CD4-positive, alpha-beta T cell treated with Interleukin-4 for 4 hours (primary cell): ENCODE measurements at regions not wholly inside any gene's neighbourhood (a gene's known extent, or its start where the extent isn't known, plus 50 kb on each side); places are given as distances from the start of the nearest gene placed in this dataset.

Experiments
- DNase-seq: peaks from one replicate; pipeline ENCODE4 v3.0.0-alpha.2; 2020

DNA sequence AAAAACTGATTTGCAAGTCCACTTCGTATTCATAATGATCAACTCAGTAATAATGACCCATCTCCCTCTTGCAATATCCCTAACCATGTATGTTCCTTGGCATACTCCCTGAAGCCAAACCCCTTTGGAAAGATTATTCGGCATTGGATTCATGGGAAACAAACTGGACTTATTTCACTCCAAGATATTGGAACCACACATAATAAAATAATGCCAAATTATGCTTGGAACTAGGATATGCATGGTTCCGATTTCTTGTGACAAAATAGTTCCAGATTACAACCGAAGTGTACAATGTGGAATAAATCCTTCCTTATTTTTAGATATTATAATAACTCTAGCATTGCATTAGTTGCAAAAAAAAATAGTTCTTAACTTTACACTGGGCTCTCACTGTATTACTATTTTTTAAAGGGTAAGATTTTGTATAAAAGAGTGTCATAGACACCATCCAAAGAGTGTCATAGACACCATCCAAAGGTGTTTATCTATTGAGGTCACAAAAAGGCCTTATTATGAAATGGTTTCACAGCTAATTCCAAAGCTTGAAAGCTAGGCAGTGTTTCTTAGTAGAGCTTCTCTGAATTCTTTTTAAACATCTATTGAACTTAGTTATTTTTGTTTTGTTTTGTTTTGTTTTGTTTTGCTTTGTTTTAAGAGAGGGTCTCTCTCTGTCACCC, 410.9 kb upstream of the JARID2 start:
- DNase-seq, result no peak

DNA sequence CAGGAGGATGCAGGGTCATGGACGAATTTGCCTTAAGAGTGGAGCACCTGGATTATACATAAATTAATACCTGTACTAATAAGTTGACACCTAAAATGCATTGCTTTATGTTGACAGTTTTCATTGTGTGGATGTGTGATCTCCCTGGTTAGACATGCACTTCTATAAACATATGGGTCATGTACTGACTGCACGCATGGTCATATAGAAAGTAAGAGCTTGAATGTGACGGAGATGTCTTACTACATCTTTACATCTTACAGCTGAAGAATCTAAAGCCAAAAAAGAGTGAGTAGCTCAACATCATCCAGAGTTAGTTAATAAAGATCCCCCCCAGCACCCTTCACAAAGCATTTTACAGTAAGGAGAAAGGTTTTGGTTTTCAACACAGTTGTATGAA, 408.4 kb upstream of the JARID2 start:
- DNase-seq, result no peak

DNA sequence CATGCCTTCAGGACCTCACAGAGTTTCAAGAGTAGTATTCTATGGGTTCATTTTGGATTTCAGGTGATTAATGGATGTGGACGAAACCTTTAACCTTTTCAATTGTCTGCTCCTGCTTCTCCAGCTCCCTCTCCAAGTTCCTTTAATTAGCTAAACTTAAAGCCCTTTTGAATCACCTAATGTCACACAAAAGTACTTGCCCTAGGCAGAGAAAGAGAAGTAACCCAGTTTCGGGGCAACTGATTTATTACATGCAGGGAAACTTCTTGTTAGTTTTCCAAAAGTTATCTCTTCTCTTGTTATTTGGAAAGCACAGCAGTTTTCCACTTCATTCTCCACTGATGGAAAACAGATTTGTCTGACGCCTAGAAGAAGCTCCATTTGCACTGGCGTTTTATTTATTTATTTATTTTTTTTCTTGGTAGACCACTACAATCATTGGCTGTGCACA, 407.7 kb upstream of the JARID2 start:
- no peak for DNase-seq

DNA sequence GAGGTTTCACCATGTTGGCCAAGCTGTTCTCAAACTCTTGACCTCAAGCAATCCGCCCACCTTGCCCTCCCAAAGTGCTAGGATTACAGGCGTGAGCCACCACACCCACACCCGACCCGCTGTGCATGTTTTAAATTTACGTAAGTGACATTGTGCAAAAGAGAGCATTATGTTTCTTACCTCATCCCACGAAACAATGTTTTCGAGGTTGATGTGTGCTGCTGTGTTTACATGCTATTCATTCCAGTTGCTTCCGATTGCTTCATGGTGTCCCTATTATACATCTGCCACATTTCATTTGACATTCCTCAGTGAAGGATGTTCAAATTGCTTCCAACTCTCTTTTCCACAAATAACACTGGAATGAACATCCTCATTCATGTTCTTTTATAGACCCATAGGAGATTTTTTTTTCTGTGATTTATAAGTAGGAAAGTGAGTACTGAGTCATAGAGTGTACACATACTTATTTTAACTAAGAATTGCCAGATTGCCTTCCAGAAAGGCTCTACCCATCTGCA, 403.9 kb upstream of the JARID2 start:
- no peak for DNase-seq

DNA sequence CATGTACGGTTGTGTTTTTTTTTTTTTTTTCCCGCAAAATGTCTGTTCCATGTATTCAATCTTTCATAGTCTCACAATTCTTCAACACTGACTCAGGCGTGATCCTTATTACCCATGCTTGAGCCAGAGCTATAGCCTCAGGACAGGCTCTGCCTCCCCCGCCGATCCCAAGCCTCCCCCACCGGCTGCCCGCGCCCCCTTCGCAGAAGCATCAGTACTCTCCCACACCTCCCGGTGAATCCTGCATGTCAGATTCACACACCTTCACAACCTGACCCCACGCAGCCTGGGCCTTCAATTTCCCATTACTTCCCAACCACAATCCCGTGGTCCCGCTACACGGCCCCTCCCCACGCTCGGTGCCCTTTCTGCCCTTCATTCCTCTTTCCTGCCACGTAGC, 401.5 kb upstream of the JARID2 start:
- DNase-seq, result no peak

DNA sequence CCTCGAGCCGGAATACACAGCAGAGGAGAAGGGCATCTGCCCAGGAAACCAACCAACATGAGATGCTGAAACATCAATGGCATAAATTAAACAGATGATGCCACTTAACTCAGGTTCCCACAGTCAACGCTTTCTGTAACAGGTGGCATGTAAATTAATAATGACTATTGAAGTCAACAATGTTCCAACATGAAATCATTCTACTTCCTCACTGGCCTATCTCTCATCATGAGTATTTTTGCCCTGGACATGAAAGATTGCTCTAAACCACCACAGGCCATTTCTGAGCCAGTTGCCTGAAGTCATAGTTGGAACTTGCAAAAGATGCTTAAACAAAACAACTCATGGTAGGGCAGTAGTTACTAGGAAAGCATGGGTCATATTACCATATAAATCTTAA, 397.9 kb upstream of the JARID2 start:
- DNase-seq, result no peak

DNA sequence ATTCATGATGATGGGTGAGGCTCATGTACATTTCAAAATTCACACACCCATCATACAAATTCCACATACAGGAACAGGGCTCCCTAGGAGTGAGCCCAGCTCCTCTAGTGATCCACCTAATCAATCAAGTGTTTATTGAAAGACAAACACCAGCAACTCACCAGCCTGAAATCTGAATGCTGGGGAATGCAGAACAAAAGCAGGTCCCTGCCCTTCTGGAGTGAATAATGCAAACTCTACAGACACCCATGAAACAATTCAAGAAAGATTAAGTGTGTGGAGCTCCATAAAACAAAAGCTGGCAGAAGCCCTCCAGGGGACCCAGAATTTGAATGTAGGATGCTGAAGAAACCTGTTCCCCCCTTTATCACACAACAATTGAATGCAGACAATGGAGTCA, 396.7 kb upstream of the JARID2 start:
- no peak for DNase-seq

DNA sequence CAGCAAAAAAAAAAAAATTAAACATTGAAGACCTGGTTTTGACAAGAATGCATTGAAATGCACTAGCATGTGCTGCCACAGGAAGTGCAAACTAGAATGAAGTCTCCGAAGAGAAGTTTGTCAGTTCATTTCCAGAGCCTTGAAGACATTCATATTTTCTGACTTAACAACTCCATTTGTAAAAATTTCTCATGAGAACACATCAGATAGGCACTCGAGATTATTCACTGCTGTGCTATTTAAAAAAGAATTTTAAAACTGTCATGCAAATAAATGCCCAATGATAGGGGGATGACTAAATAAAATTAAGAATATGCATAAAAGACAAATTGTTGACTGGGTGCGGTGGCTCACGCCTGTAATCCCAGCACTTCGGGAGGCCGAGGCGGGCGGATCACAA, 394.6 kb upstream of the JARID2 start:
- no peak for DNase-seq

DNA sequence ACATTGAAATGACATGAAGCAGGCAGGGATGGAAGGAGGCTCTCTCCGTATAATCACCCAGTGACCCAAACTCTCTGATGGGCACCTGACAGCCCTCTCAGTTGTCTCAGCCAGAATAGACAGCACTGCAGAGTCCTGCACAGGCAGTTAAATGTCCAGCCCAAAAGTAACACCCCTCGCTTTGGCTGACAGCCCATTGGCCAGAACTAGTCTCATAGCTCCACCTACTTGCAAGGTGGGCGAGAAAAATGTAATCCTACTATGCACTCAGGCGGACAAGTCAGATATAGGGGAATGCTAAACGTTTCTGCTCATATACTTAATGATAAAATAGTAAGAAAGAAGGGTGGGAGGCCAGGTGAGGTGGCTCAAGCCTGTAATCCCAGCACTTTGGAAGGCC, 393.5 kb upstream of the JARID2 start:
- DNase-seq, result no peak

DNA sequence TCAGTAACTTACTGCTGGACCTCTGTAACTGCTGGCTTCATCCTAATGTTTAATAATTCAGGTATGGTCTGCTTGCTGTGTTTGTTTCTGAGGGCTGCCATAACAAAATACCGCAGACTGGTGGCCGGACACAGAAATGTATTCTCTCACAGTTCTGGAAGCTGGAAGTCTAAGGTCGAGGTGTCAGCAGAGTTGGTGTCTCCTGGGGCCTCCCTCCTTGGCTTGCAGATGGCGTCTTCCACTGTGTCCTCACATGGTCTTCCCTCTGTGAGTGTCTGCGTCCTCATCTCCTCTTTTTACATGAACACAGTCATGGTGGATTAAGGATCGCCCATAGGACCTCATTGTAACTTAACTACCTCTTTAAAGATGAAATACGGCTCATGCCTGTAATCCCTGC, 389.7 kb upstream of the JARID2 start:
- no peak for DNase-seq

DNA sequence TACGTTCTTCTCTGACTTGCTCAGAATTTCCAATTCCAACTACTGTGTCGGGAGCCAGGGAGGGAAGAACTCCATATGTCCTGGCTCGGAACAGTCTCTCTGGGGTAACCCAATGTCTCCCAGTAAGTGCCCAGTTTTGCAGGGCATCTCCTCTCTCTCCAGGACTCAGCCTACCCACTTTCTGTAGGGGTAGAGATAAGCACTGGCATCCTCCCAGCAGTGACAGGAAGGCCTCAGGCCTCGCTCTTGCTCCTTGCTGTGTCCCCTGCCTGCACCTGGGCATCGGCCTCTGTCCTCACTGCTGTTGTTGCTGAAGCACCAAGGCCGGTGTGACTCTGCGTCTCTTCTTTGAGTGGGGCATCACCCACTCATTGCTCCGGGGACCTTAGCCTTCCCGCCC, 388.9 kb upstream of the JARID2 start:
- no peak for DNase-seq

DNA sequence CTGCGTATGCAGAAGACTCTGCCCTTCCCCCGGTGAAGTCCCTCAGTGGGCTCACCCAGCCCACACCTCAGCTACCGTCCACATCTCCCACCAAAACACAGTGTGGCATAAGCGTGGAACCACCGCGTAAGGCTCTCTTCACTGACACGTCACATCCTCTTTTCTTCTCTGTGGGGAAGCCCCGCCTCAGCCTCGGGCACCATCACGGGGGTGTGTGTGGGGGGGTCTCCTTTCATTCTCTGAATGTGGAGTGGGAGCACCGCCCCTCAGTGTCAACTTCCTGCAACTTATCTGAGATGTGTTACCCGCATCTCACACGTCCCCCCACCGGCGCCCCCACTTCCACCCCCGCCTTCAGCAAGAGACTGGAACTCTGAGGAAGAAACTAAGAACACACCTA, 388.4 kb upstream of the JARID2 start:
- DNase-seq, result peak; percentile 71

DNA sequence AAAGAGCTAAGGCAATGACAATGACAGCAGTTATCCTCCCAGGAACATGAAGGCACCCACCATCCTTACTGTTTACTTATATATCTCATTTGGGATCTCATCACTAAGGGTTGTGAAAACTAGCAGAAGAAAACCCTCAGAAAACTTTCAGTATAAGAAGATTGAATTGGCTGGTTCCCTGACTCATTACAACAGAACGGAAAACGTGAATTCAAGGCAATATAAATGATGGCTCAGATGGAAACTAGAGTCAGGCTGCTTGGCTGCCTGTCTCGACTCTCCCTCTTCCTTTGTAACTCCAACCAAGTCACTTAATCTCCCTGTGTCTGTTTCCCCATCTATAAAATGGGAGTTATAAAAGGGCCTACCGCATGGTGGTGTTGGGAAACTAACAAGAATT, 387.1 kb upstream of the JARID2 start:
- no peak for DNase-seq

DNA sequence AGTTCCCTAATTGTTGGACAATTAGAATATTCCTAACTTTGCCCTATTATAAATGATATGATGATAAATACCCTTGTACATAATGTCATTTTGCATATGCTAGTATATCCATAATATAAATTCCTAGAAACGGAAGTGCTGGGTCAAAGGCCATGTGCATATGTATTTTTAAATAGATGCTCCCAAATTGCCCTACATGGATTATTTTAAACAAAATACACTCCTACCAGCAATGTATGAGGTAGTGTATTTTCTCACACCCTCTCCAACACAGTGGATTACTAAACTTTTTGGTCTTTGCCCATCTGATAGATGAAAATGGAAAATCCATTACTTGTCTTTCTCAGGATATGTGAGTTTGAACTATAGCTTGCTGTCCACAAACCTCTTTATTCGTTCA, 385.1 kb upstream of the JARID2 start:
- no peak for DNase-seq

DNA sequence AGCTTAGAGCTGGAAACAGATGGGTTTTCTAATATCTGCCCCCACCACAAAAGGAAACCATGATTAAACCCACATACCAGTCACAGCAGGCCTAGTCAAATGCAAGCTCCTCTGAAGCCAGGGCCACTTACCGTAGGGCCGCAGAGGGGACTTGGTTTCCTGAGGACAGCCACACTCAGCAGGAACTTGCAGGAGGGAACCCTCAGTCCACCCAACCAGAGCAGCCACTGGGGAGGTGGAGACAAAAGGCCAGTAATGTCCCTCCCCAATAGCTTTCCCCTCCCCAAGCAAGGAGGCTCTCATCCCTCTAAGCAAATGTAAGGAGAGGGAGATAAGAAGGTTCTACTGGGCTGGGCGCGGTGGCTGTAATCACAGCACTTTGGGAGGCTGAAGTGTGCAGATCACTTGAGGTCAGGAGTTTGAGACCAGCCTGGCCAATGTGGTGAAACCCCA, 384.4 kb upstream of the JARID2 start:
- no peak for DNase-seq

DNA sequence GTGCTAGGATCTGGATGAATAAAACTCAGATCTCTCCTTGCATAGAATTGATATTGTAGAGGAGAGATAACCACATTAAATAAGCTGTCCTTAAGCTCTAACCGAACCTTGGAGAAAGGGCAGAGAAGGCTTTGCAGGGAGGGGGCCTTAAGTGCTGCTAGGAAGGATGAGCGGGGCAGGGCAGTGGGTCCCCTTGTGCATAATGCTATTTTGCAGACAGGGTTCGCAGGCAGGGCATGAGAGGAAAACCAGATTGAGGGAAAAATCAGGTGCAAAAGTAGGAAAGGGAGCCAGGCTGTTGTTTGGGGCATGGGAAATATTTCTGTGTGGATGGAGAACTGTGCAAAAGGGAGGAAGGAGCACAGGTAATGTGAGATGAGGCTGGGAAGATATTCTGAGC, 383.0 kb upstream of the JARID2 start:
- DNase-seq, result no peak

DNA sequence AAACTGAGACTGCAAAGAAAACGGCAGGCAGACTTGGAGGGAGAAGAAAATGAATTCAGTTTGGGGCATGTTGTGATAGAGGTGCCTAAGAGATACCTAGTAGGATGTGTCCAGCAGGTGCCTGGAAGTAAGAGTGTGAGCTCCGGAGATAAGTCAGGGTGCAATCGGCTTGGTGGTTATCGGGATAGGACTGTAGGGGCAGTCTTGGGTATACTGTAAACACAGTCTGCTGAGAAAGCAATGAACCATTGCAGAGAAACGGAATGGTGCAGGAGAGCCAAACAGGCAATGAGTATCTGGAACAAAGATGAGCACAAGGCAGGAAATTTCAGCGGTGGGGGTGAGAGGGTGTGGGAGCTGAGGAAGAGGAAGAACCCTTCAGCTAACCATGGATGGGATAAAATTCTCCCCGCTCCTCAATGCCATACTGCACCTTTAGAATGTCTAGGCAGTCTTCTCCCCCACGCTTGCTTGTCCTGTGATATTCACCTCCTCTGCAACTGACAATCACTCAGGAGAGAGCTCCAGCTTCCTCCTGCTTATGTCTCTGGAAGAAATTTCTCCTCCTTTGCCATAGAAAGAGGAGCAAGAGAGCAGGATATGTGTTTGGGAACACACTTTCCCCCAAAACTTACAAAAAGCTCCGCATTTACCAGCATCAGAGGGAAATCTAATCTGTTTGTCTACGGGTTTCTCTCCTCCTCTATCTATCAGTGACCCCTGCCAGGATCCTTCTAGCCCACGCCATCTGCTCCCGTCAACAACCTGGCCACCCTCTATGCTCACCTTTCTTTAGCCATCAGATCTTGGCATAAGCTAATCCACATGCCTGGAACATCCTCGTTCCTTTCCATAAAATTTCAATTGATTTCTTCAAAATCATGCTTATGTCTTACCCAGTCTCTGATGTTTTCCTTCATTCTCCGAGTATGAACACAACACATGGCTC, 381.7 kb upstream of the JARID2 start:
- DNase-seq, result no peak

DNA sequence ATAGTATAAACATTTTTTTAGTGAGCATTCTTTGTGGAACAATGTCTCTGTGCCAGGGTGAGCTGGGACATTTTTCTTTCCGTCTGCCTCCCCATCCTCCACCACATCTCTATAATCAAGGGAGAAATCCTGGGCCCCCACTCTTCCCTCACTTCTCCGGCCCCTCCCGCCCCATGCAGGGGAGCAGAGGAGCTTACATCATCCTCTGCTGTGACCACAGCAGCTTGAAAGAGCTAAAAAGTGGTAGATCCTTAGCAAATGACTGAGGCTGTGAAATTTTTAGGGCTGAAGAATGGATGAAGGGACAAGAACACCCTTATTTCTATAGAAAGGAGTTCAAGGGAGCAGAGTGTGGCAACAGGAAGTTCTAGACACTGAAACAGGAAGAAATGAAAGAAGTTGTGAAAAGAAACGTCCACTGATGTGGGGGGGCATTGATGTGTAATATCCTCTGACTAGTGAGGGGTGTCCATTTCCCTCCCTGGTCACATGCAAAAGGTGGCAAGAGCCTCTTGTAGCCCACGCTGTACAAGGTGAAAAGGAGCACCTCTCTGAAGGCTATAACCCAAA, 380.3 kb upstream of the JARID2 start:
- DNase-seq, result peak; percentile 25

DNA sequence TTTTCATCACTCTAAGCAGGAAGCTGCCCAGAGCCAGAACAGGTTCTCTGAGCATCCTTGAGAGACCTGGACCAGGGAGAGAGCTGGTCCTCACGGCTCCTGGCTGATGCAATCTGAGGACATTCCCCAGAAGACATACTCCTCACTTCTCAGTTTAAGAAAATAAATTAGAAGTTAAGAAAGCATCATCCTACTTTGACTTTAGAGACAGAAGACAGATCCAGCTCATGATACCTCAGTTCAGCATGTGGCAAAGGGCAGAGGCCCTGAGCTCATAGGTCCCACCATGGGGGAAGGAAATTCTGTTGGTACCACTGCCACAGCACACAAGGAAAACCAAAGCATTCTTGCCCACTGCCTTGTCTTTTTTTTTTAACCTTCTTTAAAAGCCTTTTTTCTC, 378.1 kb upstream of the JARID2 start:
- DNase-seq, result no peak

DNA sequence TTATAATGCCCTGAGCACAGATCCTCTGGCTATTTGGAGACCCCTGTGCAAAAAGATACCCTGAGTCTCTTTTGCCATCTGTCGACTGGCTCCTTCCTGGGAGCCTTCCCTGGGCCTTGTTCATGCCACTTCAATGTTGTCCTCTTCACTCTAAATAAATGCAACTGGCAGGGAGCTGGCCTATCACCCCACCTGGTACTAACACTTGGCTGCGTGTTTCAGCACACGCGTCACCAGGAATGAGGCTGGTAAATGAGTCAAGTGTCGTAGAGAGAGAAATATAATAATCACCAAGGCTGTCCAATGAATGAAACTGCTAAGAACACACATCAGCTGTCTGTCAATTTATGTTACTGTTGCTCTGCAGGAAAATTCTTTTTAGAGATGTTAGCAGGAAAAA, 374.6 kb upstream of the JARID2 start:
- no peak for DNase-seq

DNA sequence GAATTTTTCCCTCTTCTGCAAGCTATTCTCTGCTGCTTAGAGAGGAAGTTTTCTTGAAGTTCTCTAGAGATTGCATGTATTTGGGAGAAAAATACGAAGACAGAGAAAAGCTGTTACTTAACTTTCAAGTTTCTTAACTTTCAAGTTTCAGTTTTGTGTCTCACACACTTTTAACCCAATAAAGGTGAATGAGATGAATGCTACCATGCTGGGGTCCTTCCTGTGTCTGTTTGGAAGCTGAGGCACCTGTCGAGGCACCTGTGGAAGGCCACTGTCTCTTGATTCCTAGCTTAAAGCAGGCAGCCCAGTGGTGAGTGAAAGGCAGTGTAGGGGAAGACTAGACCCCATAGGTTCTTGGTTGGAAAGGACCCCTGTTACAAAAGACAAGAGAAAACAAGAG, 372.8 kb upstream of the JARID2 start:
- no peak for DNase-seq

DNA sequence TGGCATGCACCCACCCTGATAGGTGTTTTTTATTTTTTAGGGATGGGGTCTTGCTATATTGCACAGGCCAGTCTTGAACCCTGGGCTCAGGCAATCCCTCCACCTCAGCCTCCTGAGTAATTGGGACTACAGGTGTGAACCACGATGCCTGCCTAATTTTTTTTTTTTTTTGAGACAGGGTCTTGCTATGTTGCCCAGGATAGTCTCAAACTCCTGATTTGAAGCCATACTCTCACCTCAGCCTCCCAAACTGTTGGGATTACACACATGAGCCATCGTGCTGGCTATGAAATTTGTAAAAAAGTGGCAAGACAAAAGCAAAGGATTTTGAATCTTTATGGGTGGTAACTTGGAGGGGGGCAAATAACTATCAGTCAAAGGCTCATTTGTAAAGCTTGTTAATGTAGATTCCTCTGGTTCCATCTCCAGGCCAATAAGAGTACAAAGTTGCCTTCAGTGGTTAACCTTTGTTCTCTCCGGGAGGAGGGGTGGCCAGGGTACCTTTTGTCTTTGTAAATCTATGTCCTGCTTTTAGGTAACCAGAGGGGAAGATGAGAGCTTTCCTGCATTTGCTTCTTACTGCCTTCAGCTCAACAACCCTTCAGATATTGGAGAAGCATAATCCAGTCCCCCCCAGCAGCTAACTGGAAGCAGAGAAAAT, 372.0 kb upstream of the JARID2 start:
- no peak for DNase-seq

DNA sequence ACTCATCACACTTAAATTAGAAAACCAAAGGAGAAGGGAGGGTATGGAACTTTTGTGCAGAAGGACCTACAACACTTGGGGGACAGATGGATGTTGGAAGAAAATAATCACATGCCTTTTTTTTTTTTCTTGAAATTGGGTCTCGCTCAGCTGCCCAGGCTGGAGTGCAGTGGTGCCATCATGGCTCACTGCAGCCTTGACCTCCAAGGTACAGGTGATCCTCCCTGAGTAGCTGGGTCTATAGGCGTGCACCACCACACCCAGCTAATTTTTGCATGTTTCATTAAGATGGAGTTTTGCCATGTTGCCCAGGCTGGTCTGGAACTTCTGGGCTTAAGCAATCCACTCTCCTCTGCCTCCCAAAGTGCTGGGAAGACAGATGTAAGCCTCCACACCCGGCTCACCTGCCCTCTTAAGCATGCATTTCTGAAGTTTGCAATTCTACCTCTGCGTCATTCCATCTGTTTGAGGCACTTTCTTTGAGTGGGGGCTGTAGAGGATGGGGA, 370.8 kb upstream of the JARID2 start:
- no peak for DNase-seq
